SK-N-DZ (cell line): ENCODE measurements at regions not wholly inside any gene's neighbourhood (a gene's known extent, or its start where the extent isn't known, plus 50 kb on each side); places are given as distances from the start of the nearest gene placed in this dataset.
"Not testable (repeated sequence)": the region's sequence is repeated elsewhere in the genome, so short reads cannot be mapped to it uniquely, and the experiment has no call there.

Experiments
- DNase-seq: peaks from one replicate; pipeline ENCODE4 v3.0.0-alpha.2; 2015; ENCODE audit warnings: low spot score

DNA sequence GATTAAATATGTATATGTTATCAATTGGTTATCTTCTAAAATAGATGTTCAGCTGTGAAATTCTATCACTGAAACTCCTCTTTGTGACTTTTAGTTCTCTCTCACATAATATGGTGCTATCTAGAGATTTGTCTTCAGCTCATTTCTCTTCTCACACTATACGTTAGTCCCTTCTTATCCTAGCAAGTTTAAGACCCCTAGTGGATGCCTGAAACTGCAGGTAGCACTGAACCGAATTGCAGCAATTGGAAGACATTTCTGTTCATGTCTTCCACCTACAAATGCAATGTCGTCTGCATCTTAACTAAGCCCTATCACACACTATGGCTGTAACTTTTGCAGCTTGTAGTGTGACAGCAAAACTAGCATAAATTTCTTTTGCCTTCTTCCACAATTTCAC is 442.7 kb upstream of the POM121L12 start:
- no peak for DNase-seq

- DNase-seq = no peak
These were observed 448.7 kb upstream of the POM121L12 start for GRCh38 chr7:52586704-52587103.

GRCh38 chr7:52584041-52584440 is 451.4 kb upstream of the POM121L12 start:
- DNase-seq = no peak

DNA sequence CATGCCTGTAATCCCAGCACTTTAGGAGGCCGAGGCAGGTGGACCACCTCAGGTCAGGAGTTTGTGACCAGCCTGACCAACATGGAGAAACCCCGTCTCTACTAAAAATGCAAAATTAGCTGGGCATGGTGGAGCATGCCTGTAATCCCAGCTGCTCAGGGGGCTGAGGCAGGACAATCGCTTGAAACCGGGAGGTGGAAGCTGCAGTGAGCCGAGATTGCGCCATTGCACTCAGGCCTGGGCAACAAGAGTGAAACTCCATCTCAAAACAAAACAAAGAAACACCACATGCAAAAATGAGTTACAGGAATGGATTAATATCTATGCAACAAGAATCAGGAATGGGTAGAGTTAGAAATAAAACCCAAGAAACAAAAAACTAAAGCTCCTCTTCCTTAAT is 462.3 kb upstream of the POM121L12 start:
- not testable (repeated sequence) for DNase-seq

DNA sequence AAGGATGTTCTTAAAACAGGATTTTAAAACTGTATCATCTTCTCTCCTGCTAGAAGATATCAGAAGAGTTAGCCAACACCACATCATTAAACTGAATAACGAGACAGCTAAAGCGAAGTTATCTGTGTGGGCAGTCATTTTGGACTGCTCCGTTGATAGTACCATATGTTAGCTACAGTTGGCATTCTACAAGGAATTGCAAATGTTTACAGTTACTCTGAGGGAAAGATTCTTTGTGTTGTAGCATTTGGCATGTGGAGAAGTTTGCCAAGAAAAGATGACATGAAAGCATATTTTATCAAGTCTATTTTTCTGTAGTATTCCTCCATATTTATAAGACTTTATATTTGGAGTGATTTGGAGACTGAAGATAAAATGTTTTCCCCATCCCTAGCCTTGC is 464.4 kb upstream of the POM121L12 start:
- no peak for DNase-seq

DNA sequence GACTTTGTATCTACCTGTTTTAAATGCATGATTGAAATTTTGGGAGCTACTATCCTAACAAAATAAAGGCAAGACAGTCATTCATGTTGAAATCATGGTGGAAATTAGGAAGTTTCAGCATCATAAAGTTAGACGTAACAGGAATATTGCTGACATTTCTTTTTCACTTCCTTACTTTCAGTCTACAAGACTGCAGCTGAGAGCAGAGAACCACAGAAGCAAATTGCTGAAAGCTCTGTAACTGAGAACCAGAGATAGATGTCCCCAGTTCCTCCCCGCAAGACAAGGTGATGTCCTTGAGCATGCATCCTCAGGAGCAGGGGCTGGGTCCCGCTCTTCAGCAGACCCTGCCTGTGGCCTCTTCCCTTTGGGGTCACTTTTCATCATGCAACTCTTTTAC is 466.3 kb upstream of the POM121L12 start:
- no peak for DNase-seq

DNA sequence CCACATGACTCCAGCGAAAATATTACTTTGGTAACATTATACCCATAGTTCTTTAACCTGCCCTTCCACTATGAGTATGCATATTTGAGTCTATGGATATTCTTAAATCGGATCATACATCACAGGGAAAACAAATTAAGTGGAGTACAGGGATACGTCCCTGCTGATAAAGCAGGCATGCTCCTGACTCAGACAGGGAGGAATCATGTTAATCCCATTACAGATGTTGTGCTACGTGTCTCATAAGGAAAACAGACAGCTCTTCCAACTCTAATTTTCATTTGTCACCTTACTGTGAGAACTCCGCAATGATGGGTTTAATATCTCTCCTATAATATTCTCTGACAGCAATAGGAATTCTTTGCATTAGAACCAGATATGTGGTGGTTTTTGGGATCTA is 469.5 kb upstream of the POM121L12 start:
- DNase-seq = peak; percentile 70

DNA sequence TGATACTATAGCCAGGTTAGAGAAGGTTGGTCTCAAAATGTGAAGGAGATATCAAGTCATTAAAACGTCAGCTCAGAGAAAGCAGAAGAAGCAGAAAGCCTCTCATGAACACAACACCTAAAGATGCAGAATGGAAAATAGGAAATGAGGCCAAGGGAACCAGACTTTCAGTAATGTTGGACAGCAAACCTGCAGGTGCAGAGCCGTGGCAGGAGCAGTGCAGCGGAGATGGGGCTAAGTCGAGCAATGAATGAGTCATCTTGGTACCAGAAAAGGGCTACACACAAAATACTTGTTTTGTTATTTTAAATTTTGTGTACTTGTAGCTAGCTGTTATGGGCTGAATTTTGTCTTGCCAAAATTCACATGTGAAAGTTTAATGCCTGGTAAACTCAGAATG is 479.6 kb upstream of the POM121L12 start:
- DNase-seq = no peak

DNA sequence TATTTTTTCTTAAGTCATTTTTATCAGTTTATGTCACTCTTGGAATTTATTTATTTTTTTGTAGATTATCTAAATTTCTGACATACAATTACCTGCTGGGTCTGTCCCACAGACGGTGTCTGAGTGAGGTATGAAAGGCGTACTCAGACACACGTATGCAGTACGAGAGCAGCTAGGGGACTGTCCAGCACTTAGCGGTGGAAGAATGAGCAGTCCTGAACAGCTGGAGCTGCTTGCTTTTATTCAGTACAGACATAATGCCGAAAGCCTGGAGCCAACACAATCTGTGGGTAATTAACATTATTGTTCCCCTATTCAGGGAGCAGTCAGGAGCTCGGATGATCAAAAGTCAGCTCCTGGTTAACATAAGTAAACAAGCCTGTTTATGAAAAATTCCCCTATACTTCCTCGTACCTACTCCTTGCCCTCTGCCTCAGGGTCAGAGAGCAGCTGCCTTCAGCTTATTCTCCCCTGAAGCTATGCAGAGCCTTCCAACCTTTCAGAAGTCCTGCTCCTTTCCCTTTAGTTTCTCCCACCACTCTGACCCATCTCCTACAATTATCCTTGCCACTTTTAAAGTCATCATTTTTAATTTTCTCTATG is 488.0 kb upstream of the POM121L12 start:
- no peak for DNase-seq

DNA sequence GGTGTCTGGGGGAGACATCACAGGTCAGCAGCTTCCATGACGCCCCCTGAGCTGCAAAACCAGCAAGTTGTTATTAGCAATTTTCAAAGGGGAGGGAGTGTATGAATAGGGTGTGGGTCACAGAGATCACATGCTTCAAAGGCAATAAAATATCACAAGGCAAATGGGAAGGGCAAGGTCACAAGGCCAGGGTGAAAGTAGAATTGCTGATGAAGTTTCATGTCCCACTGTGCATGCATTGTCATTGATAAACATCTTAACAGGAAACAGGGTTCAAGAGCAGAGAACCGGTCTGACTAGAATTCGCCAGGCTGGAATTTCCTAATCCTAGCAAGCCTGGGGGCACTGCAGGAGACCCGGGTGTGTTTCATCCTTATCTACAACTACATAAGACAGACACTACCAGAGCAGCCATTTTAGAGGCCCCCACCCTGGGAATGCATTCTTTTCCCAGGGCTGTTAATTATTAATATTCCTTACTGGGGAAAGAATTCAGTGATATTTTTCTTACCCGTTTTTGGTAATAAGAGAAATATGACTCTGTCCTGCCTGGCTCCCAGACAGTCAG is 494.2 kb upstream of the POM121L12 start:
- peak; percentile 45 for DNase-seq

- DNase-seq = no peak
These were observed 495.4 kb upstream of the POM121L12 start for GRCh38 chr7:52540041-52540440.

DNA sequence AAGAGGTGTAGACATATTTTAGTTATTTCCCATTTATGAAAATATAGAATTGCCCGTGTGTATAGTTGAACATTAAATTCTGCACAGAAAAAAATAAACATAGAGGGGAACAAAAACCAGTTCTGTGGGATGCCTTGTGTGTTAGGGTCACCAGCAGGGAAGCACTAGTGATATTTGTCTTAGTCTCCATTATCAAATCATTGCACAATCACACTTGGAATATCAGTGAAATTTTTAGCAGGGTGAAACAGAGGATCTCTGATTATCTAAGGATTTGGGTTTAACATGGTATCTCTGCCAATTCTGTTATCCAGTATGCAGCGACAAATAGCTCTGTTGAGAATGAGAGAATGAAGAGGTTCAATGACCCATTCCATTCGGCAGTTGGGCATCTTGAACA is 496.0 kb upstream of the POM121L12 start:
- DNase-seq = no peak

DNA sequence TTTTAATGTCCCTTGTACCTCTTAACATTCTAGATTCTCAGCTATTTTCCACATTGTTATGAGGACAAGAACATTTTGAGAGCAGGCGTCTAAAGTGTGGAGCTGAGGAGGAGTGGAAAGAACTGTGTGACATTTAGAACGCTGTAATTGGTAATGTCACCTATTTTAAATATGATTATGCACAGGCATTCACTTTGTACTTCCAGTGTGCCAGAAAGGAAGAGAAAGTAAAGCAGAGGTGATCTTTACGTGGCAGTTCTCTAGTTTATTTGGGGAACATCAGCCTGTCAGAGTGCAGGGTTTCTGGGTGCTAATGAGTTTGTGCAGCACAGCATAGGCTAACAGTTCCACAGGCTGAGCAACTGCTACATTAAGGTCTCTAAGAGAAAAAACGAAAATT is 498.4 kb upstream of the POM121L12 start:
- no peak for DNase-seq

DNA sequence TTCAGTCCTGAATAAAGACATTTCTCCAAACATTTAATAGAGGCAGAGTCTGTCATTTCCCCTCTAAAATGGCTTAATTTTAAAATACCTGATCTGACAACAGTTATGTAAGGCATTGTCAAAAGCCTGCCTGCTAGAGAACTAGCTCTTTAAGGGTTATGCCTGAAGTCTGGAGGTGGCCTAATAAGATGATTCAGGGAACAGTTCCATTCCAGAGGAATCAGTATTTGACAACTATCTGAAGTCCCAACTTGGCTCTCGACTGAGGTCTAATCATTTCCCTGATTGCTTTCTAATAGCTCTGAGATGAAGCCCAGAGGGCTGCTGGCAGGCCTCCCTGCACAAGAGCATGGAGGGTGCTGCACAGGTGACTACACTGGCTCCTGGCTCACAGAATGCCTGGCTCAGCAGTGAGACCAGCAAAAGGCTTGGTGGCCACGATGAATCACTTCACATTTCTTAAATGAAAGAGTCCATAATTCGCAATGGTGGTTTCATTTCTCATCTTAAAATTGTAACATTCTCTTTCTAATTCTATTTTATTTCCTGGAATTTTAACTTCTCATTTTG is 509.6 kb upstream of the POM121L12 start:
- DNase-seq = no peak

- no peak for DNase-seq
These were observed 516.6 kb upstream of the POM121L12 start for GRCh38 chr7:52518869-52519268.

DNA sequence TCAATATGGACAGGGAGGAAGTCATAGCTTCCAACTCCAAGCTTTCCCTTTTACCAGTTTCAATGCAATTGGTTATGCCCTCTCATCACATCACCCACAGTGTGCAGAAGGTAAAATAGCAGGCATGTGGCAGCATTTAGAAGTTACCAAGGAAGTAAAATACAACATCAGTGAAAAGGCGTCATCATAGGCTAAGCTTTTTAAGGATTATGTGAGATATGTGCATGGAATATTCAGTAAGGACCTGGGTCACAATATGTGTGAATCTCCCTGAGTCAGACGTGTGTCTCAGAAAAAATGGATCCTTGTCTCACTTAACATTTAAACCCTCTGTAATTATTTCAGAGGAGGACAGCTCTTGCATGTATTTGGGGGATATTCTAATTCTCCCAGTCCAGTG is 522.8 kb upstream of the POM121L12 start:
- DNase-seq = no peak

DNA sequence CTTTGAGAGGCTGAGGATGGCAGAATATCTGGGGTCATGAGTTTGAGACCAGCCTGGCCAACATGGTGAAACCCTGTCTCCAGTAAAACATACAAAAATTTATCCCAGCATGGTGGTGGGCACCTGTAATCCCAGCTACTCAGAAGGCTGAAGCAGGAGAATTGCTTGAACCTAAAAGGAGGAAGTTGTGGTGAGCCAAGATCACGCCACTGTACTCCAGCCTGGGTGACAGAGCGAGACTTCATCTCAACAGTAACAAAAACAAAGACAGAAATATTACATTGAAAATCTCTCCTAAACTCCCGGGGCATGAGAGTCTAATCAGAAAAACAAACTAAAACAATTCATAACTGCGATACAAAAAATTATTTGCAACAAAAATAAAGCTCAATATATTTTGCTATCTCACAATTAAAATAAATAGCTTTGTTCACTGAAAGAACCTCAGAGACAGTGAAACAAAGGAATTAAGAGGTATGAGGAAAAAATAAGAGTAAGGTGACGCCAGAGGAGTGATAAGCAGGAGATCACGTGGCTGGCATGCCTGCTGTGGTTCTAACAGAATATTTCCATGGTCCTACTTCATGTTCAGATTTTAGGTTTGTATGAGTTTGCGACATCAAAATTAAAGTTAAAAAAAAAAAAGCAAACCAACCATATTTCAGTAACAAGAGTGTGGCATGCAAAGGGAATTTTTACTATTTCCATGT is 527.7 kb upstream of the POM121L12 start:
- DNase-seq = no peak

- DNase-seq = no peak
These were observed 529.1 kb upstream of the POM121L12 start for GRCh38 chr7:52506325-52506724.

- DNase-seq = no peak
These were observed 530.9 kb upstream of the POM121L12 start for GRCh38 chr7:52504561-52504960.

DNA sequence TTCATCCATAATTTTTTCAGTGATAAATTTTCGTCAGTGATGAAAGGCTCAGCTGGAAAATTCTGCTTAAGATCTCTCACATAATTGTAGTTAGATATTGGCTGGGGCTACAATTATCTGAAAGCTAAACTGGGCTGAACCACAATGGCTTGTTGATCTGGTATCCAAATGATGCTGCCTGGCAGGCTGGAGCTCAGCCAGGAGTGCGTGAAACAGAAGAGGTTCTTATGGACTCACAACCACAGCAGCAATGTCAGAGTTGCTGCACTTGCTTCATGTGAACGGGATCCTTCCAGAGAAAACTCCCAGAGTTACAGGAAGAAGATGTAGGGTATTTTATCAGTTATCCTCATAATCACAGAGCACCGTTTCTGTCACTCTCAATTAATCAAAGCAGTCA is 533.2 kb upstream of the POM121L12 start:
- peak; percentile 3 for DNase-seq

DNA sequence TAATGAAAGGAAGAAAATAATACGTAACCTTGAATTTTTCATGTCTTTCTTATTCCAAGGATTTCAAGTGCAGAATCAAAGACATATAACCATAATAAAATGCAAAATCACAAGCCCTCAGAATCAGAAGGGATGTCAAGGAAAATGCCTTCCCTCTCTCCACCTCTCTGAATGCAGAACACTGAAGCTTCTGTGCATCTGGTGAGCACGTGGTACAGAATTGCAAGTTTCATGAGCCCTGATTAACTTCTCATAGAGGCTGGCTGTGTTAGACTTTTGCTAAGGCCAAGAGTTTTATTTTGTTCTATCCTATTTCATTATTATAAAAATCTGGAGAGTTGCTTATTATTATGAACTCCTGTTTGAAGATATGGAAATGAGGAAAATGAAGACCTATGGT is 533.7 kb upstream of the POM121L12 start:
- DNase-seq = no peak

DNA sequence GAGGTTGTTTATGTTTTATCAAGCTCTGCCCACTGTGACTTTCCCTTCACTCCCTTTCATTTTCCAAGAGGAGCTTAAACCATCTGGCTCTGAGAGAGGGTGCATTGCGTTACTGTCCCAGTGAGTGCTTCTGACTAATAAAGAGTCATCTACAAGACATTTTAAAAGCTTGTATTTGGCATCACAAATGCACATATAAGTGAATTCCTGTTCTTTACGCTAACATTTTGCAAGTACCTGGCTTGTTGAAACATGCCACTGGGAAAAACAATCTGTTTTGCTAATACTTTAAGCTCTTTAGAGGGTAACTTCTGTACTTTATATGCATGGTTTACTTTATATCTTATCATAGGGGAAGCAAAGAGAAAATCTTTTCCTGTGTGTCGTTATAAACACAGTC is 534.6 kb upstream of the POM121L12 start:
- DNase-seq = no peak

DNA sequence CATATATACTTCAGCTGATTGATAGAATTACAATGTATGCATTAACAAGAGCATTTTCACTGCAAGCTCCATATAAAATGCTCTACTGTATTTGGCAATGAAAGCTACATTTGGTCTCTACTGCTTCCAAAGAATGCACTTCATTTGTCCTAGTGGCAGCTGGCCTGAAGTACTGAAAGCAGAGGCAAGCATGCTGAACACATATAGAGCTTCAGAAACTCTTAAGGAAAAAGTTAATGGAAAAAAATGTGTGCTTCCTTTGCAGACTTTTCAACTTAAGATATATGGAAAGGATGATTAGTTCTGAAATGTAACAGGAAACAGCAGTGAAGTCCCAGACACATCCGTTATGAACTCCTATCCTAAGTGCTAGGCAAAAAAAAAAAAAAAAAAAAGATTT is 537.1 kb upstream of the POM121L12 start:
- no peak for DNase-seq
